Skin epidermis (tissue), 12 donors: ENCODE measurements at regions not wholly inside any gene's neighbourhood (a gene's known extent, or its start where the extent isn't known, plus 50 kb on each side); places are given as distances from the start of the nearest gene placed in this dataset.
"Not testable (repeated sequence)": the region's sequence is repeated elsewhere in the genome, so short reads cannot be mapped to it uniquely, and the experiment has no call there.

Experiments
- H3K27ac ChIP-seq, 21 experiments: fragments of 200-600 bp; sonication (generic) in 11 of 21; one replicate each; pipeline ENCODE4 v1.5.0; 2020; ENCODE audit warnings: mild to moderate bottlenecking in 3 of 21, inconsistent platforms in 2 of 21, moderate library complexity in 2 of 21
- H3K4me3 ChIP-seq, 7 experiments: fragments of 200-600 bp; sonication (generic) in 2 of 7; one replicate each; pipeline ENCODE4 v1.5.0; 2020; ENCODE audit warnings: inconsistent platforms in 2 of 7, mild to moderate bottlenecking in 2 of 7, moderate library complexity in 1 of 7

GRCh38 chr9:34797367-34797766 is 87.4 kb upstream of the CCL21 start:
- H3K27ac ChIP-seq = no peak overlapping the region
- no peak overlapping the region for H3K4me3 ChIP-seq

GRCh38 chr9:34796924-34797323 is 87.0 kb upstream of the CCL21 start:
- H3K27ac ChIP-seq = no peak overlapping the region
- H3K4me3 ChIP-seq = no peak overlapping the region

- Histone ChIP-seq H3K4me3 (no peak overlapping the region), H3K27ac (no peak overlapping the region)
Observed at GRCh38 chr9:34793428-34793827, 83.5 kb upstream of the CCL21 start.

GRCh38 chr9:34783951-34784487 is 74.1 kb upstream of the CCL21 start:
- Histone ChIP-seq H3K27ac (no peak overlapping the region), H3K4me3 (no peak overlapping the region)

GRCh38 chr9:34782372-34782771 is 72.4 kb upstream of the CCL21 start:
- no peak overlapping the region for H3K27ac ChIP-seq
- no peak overlapping the region for H3K4me3 ChIP-seq

- H3K27ac ChIP-seq = no peak overlapping the region
- H3K4me3 ChIP-seq = no peak overlapping the region
Observed at GRCh38 chr9:34777666-34778065, 67.7 kb upstream of the CCL21 start.

GRCh38 chr9:34773955-34774354 is 64.0 kb upstream of the CCL21 start:
- no peak overlapping the region for H3K27ac ChIP-seq
- H3K4me3 ChIP-seq = no peak overlapping the region

GRCh38 chr9:34773306-34773910 is 63.5 kb upstream of the CCL21 start:
- Histone ChIP-seq H3K4me3 (no peak overlapping the region), H3K27ac (no peak overlapping the region)

GRCh38 chr9:34771007-34771406 is 61.1 kb upstream of the CCL21 start:
- no peak overlapping the region for H3K4me3 ChIP-seq
- no peak overlapping the region for H3K27ac ChIP-seq

- not testable (repeated sequence) for H3K27ac ChIP-seq
- peak overlapping the region in 1 of 7 experiments; percentile 10 for H3K4me3 ChIP-seq
Observed at GRCh38 chr9:34767087-34767486, 57.2 kb upstream of the CCL21 start.

GRCh38 chr9:34760196-34761040 is 50.5 kb upstream of the CCL21 start:
- H3K4me3 ChIP-seq, H3K27ac ChIP-seq: not testable (repeated sequence)
